ENCODE measurements at regions not wholly inside any gene's neighbourhood (a gene's known extent, or its start where the extent isn't known, plus 50 kb on each side); places are given as distances from the start of the nearest gene placed in this dataset.

- no peak for DNase-seq (ENCODE audit: low read depth)
- TF ChIP-seq, protein P1, sequence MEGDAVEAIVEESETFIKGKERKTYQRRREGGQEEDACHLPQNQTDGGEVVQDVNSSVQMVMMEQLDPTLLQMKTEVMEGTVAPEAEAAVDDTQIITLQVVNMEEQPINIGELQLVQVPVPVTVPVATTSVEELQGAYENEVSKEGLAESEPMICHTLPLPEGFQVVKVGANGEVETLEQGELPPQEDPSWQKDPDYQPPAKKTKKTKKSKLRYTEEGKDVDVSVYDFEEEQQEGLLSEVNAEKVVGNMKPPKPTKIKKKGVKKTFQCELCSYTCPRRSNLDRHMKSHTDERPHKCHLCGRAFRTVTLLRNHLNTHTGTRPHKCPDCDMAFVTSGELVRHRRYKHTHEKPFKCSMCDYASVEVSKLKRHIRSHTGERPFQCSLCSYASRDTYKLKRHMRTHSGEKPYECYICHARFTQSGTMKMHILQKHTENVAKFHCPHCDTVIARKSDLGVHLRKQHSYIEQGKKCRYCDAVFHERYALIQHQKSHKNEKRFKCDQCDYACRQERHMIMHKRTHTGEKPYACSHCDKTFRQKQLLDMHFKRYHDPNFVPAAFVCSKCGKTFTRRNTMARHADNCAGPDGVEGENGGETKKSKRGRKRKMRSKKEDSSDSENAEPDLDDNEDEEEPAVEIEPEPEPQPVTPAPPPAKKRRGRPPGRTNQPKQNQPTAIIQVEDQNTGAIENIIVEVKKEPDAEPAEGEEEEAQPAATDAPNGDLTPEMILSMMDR (conservative IDR thresholded peaks at IDR 0.05; ENCODE audit: low read length): no peak
- H3K4me3 ChIP-seq (ENCODE audit: low read length): no peak overlapping the region
These were observed 237.7 kb downstream of the SYK start for GRCh38 chr9:91039125-91039834.

DNA sequence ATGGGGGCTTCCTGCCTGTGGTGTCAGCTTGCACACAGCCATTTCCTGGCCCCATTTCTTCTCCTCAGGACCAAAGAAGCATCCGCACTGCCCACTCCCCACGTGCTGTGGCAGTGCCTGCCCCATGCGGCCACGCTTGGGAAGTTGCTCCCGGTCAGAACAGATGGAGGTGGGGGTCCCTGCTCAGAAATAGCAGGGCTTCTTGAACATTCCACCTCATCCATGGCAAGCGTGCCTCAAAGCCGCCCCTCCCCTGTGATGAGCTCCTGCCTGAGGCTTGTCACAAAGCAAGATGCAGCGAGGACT is 238.2 kb downstream of the SYK start:
- no peak for DNase-seq (ENCODE audit: low read depth)
- TF ChIP-seq, protein P1 (conservative IDR thresholded peaks at IDR 0.05; ENCODE audit: low read length): no peak
- no peak overlapping the region for H3K4me3 ChIP-seq (ENCODE audit: low read length)

- no peak for DNase-seq (ENCODE audit: low read depth)
- no peak overlapping the region for H3K4me3 ChIP-seq (ENCODE audit: low read length)
- TF ChIP-seq, protein P1 (conservative IDR thresholded peaks at IDR 0.05; ENCODE audit: low read length): no peak
These were observed 239.0 kb downstream of the SYK start for GRCh38 chr9:91040371-91041215.

GRCh38 chr9:91042024-91042423 is 240.4 kb downstream of the SYK start:
- DNase-seq (ENCODE audit: low read depth): no peak
- TF ChIP-seq, protein P1 (conservative IDR thresholded peaks at IDR 0.05; ENCODE audit: low read length): no peak
- H3K4me3 ChIP-seq (ENCODE audit: low read length): no peak overlapping the region

DNA sequence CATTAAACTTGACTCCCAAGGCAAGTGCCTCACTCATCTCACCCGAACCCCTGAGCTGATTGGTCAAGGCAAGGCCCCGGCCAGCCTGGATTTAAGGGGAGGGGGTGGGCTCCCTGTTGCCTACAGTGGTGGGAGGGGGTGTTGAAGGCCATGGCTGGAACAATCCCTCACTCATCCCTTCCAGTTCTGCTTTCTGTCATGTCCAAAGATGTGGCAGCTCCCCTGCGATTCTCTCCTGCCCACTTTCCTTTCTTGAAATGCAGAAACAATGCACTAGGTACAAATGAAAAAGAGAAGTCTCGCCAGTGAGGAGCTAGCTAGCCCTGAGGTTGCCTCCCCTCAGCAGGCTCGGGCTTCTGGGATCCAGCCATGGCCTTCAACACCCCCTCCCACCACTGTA is 240.9 kb downstream of the SYK start:
- H3K4me3 ChIP-seq (ENCODE audit: low read length): no peak overlapping the region
- TF ChIP-seq, protein P1 (conservative IDR thresholded peaks at IDR 0.05; ENCODE audit: low read length): no peak
- DNase-seq (ENCODE audit: low read depth): no peak

DNA sequence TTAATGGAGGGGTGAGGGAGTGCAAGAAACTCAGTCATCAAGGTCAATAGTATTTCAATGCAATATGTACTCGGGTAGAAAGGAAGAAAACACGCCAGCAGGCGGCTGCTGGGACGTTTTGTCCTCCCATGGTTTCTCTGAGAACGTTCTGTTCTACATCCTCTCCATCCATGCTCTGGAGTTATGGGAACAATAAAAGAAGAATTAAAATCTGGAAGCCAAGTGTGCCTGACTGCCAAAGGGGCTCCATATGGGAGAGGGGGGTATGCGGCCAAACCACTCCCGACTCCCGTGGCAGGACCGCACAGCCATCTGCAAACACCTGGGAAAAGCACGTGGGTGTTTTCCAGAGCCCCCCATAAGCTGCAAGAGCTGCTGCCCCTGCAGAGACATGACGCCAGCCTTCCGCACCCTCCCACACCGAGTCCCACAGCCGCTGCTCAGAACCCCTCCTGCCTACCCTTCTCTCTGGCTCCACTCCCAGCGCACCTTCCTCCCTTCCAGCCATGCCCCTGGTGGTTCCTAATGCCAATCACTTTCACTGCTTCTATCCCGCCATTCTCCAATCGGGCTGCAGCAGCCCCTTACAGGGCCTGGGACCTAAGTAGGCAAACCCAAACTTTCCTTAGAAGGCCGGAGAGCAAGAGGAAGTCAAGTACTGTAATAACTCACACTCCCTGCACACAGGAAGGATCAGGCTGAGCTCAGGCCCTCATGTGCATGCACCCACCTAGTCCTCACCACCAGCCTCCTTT is 241.6 kb downstream of the SYK start:
- TF ChIP-seq, protein P1 (conservative IDR thresholded peaks at IDR 0.05; ENCODE audit: low read length): no peak
- DNase-seq (ENCODE audit: low read depth): no peak
- H3K4me3 ChIP-seq (ENCODE audit: low read length): no peak overlapping the region
